HCT116 (cell line): ENCODE measurements at regions not wholly inside any gene's neighbourhood (a gene's known extent, or its start where the extent isn't known, plus 50 kb on each side); places are given as distances from the start of the nearest gene placed in this dataset.

Experiments
- ATAC-seq: fragments of 200-7000 bp; cut with Tn5 transposase; 2 replicates; pipeline ENCODE4 v1.9.1; 2020; ENCODE audit warnings: mild to moderate bottlenecking, moderate library complexity
- BruUV-seq: library from RNA; stranded (reverse); fragments of 400-500 nt; replicated peaks from 2 replicates; lab custom pipeline; 2021; lab: Mats Ljungman, UMichigan
- CTCF ChIA-PET: fragments of 300-600 bp; sonication (Branson Sonifier 250); formaldehyde crosslinking; loops from one replicate; lab custom pipeline; 2021; ENCODE audit warnings: antibody characterized with exemption; lab: Charles Lee
- POLR2A ChIA-PET: fragments of 300-600, 350-600 bp; sonication (Branson Sonifier 250); formaldehyde crosslinking; loops from one replicate; lab custom pipeline; 2021; ENCODE audit warnings: antibody characterized with exemption; lab: Charles Lee
- RAD21 ChIA-PET, 2 experiments: fragments of 300-600 bp; sonication (Branson Sonifier 250); formaldehyde crosslinking; loops; one replicate each; lab custom pipeline; 2023; ENCODE audit warnings: low total read pairs in 2 of 2; ENCODE audit not compliant: uncharacterized antibody in 2 of 2, unreplicated experiment in 2 of 2, low non-redundant PET in 1 of 2; lab: Charles Lee
- DNase-seq: peaks from one replicate; pipeline ENCODE4 v3.0.0-alpha.2; 2010; ENCODE audit warnings: low read depth, low spot score
- H2AFZ ChIP-seq: fragments of 200-600 bp; shearing (Covaris generic), sonication (generic); 2 replicates; pipeline ENCODE4 v1.6.1; 2017; ENCODE audit warnings: low read depth, mixed run types, mixed read lengths, antibody characterized with exemption, low read length; ENCODE audit not compliant: poor library complexity, severe bottlenecking
- H3K27ac ChIP-seq: 2 replicates; pipeline ENCODE4 v1.5.1; 2012; ENCODE audit warnings: low read depth, low read length
- H3K27me3 ChIP-seq: fragments of 200-600 bp; sonication (generic); 2 replicates; pipeline ENCODE4 v1.6.1; 2016; ENCODE audit warnings: mixed run types, low read length, mixed read lengths; ENCODE audit not compliant: insufficient read depth
- H3K36me3 ChIP-seq, 2 experiments: fragments of 200-500 bp in 1 of 2; fragments of 200-600 bp in 1 of 2; sonication (Bioruptor generic) in 1 of 2; sonication (generic) in 1 of 2; 2 replicates each; pipeline versions ENCODE4 v1.5.1 to v1.6.1; 2014 to 2016; ENCODE audit warnings: low read length in 2 of 2, inconsistent platforms in 1 of 2, mixed read lengths in 1 of 2, mixed run types in 1 of 2; ENCODE audit not compliant: insufficient read depth in 2 of 2, control insufficient read depth in 1 of 2
- H3K4me1 ChIP-seq, 2 experiments: fragments of 200-600 bp in 1 of 2; sonication (generic) in 1 of 2; 2 replicates each; pipeline versions ENCODE4 v1.5.1 to v1.6.1; 2012 to 2017; ENCODE audit warnings: low read length in 2 of 2, inconsistent platforms in 1 of 2, mild to moderate bottlenecking in 1 of 2, mixed read lengths in 1 of 2, mixed run types in 1 of 2, moderate library complexity in 1 of 2; ENCODE audit not compliant: insufficient read depth in 2 of 2, control insufficient read depth in 1 of 2
- H3K4me2 ChIP-seq: fragments of 200-600 bp; sonication (generic); 2 replicates; pipeline ENCODE4 v1.6.1; 2017; ENCODE audit warnings: mixed run types, low read length, mixed read lengths
- H3K4me3 ChIP-seq, 2 experiments: fragments of 200-600 bp in 1 of 2; sonication (generic) in 1 of 2; replicated peaks in 1 of 2; 2 replicates each; pipeline ENCODE4 v1.5.1; 2011 to 2016; ENCODE audit warnings: low read length in 2 of 2, control low read depth in 1 of 2, low read depth in 1 of 2, mild to moderate bottlenecking in 1 of 2, mixed read lengths in 1 of 2, mixed run types in 1 of 2
- H3K79me2 ChIP-seq: fragments of 200-600 bp; sonication (generic); 2 replicates; pipeline ENCODE4 v1.6.1; 2017; ENCODE audit warnings: mild to moderate bottlenecking, mixed run types, low read length, moderate library complexity, mixed read lengths; ENCODE audit not compliant: insufficient read depth
- H3K9ac ChIP-seq: fragments of 200-600 bp; sonication (generic); 2 replicates; pipeline ENCODE4 v1.6.1; 2016; ENCODE audit warnings: low read length, mixed read lengths
- H3K9me2 ChIP-seq: fragments of 200-600 bp; sonication (generic), shearing (Covaris generic); 2 replicates; pipeline ENCODE4 v1.6.1; 2017; ENCODE audit warnings: mixed run types, mild to moderate bottlenecking, moderate library complexity; ENCODE audit not compliant: insufficient read depth
- H3K9me3 ChIP-seq, 2 experiments: fragments of 200-500 bp in 1 of 2; fragments of 200-600 bp in 1 of 2; sonication (Bioruptor generic) in 1 of 2; sonication (generic) in 1 of 2; 2 replicates each; pipeline ENCODE4 v1.6.1; 2014 to 2017; ENCODE audit warnings: low read length in 2 of 2, mixed read lengths in 2 of 2, inconsistent platforms in 1 of 2, low read depth in 1 of 2, mild to moderate bottlenecking in 1 of 2, mixed run types in 1 of 2, moderate library complexity in 1 of 2; ENCODE audit not compliant: control insufficient read depth in 1 of 2, insufficient read depth in 1 of 2
- H4K20me1 ChIP-seq: fragments of 200-600 bp; sonication (generic), shearing (Covaris generic); 2 replicates; pipeline ENCODE4 v1.6.1; 2017; ENCODE audit warnings: mixed run types, mild to moderate bottlenecking, moderate library complexity; ENCODE audit not compliant: insufficient read depth
- ATF3 ChIP-seq: IDR thresholded peaks from 2 replicates; pipeline ENCODE4 v1.6.1; 2012
- EZH2phosphoT487 ChIP-seq: fragments of 200-600 bp; IDR thresholded peaks from 2 replicates; pipeline ENCODE4 v1.6.1; 2018; ENCODE audit warnings: antibody characterized with exemption, borderline replicate concordance
- FOSL1 ChIP-seq: IDR thresholded peaks from 2 replicates; pipeline ENCODE4 v1.6.1; 2012; ENCODE audit warnings: low read depth
- MAX ChIP-seq: IDR thresholded peaks from 2 replicates; pipeline ENCODE4 v1.6.1; 2012
- POLR2A ChIP-seq: IDR thresholded peaks from 2 replicates; pipeline ENCODE4 v1.7.0; 2011; ENCODE audit warnings: borderline replicate concordance; ENCODE audit not compliant: insufficient read depth, insufficient read length; ENCODE audit errors: extremely low read depth
- ZBTB33 ChIP-seq: IDR thresholded peaks from 2 replicates; pipeline ENCODE4 v1.6.1; 2011; ENCODE audit warnings: mild to moderate bottlenecking, low read length, moderate library complexity; ENCODE audit not compliant: insufficient replicate concordance; ENCODE audit errors: extremely low read depth
- ZFX ChIP-seq: fragments of 450-650 bp; IDR thresholded peaks from 2 replicates; pipeline ENCODE4 v1.6.1; 2017
- intact Hi-C: fragments of 100-400 bp; cut with micrococcal nuclease; formaldehyde crosslinking; loops from 2 replicates; pipeline ENCODE4 v1.10.0; 2022

- intact Hi-C loops: no loop called here
- no peaks in the 10 kb centered on the region for H3K9me2 ChIP-seq
- TF ChIP-seq FOSL1: no peak
- TF ChIP-seq MAX: no peak
- TF ChIP-seq POLR2A: no peak
- no peak for TF ChIP-seq EZH2phosphoT487
- TF ChIP-seq ZFX: no peak
- TF ChIP-seq, all 23 proteins: peak for 0
- POLR2A ChIA-PET: no interaction called here
- RAD21 ChIA-PET: no interaction called here
- no peak for ATAC-seq
- Histone ChIP-seq H3K4me2 (no peak overlapping the region), H3K27ac (no peak overlapping the region), H3K9ac (no peak overlapping the region), H2AFZ (no peak overlapping the region), H3K27me3 (no peaks in the 10 kb centered on the region), H3K4me1 (no peaks in the 10 kb centered on the region), H3K36me3 (no peaks in the 10 kb centered on the region), H3K9me3 (no peaks in the 10 kb centered on the region), H4K20me1 (no peaks in the 10 kb centered on the region), H3K4me3 (no peak overlapping the region), H3K79me2 (no peaks in the 10 kb centered on the region)
- no TSS peak for BruUV-seq
- CTCF ChIA-PET: interaction anchor here (1.0 kb wide), 1 partner anchor 9 kb away, joined by 3 read pairs; no protein-coding TSS in a partner anchor
- no peak for DNase-seq
Measured at GRCh38 chr10:21069929-21070700, 173.0 kb upstream of the NEBL start.

GRCh38 chr10:21069278-21069677, 172.2 kb upstream of the NEBL start:
- no peaks in the 10 kb centered on the region for H3K9me3 ChIP-seq
- no peak overlapping the region for H3K4me3 ChIP-seq
- H3K36me3 ChIP-seq: no peaks in the 10 kb centered on the region
- ChIA-PET CTCF (interaction anchor here (1.0 kb wide), 1 partner anchor 10 kb away, joined by 3 read pairs; no protein-coding TSS in a partner anchor), RAD21 (no interaction called here), POLR2A (no interaction called here)
- no peak overlapping the region for H3K27ac ChIP-seq
- intact Hi-C loops: no loop called here
- no peaks in the 10 kb centered on the region for H3K4me1 ChIP-seq
- BruUV-seq: no TSS peak
- DNase-seq: no peak
- no peak overlapping the region for H3K4me2 ChIP-seq
- H3K9me2 ChIP-seq: no peaks in the 10 kb centered on the region
- no peak overlapping the region for H3K9ac ChIP-seq
- no peaks in the 10 kb centered on the region for H3K79me2 ChIP-seq
- H2AFZ ChIP-seq: no peak overlapping the region
- no peaks in the 10 kb centered on the region for H3K27me3 ChIP-seq
- no peak for ATAC-seq
- no peaks in the 10 kb centered on the region for H4K20me1 ChIP-seq
- TF ChIP-seq ZFX (no peak), ZBTB33 (no peak), FOSL1 (no peak), POLR2A (no peak), ATF3 (no peak)
